Prostate gland (tissue), 2 donors: ENCODE measurements at regions not wholly inside any gene's neighbourhood (a gene's known extent, or its start where the extent isn't known, plus 50 kb on each side); places are given as distances from the start of the nearest gene placed in this dataset.

Experiments used
- DNase-seq: peaks from one replicate; pipeline ENCODE4 v3.0.0-alpha.2; 2019; ENCODE audit warnings: low spot score
- H3K27ac ChIP-seq, 2 donors: fragments of 200-600 bp; sonication (generic); 2 replicates each; pipeline ENCODE4 v1.5.1; 2017 to 2019
- H3K27me3 ChIP-seq: fragments of 200-600 bp; sonication (generic); replicated peaks from 2 replicates; pipeline ENCODE4 v1.5.1; 2019; ENCODE audit not compliant: insufficient read depth
- H3K36me3 ChIP-seq, 2 donors: fragments of 200-600 bp; sonication (generic); 1 replicate in 1 of 2; 2 replicates in 1 of 2; pipeline versions ENCODE4 v1.5.1 to v1.8.1; 2017 to 2019
- H3K4me1 ChIP-seq: fragments of 200-600 bp; sonication (generic); replicated peaks from 2 replicates; pipeline ENCODE4 v1.5.1; 2019
- H3K4me3 ChIP-seq, 2 donors: fragments of 200-600 bp; sonication (generic); 2 replicates each; pipeline ENCODE4 v1.5.1; 2017 to 2019
- H3K9me3 ChIP-seq: fragments of 200-600 bp; sonication (generic); 2 replicates; pipeline ENCODE4 v1.5.1; 2017
- CTCF ChIP-seq, 4 experiments: fragments of 200-600 bp in 2 of 4; fragments of 450-650 bp in 2 of 4; sonication (generic) in 2 of 4; IDR thresholded peaks; 1 replicate in 3 of 4; 2 replicates in 1 of 4; pipeline ENCODE4 v1.5.1; 2016 to 2019; ENCODE audit warnings: antibody characterized with exemption in 4 of 4, mild to moderate bottlenecking in 2 of 4, moderate library complexity in 2 of 4
- POLR2A ChIP-seq: fragments of 450-650 bp; IDR thresholded peaks from one replicate; pipeline ENCODE4 v1.6.1; 2016; ENCODE audit warnings: antibody characterized with exemption, mild to moderate bottlenecking
- POLR2AphosphoS5 ChIP-seq: sonication (generic); formaldehyde crosslinking; IDR thresholded peaks from one replicate; pipeline ENCODE4 v1.6.1; 2017; ENCODE audit warnings: antibody characterized with exemption
- WGBS: methylation state at CpG from one replicate; pipeline ENCODE4 v1.1.5; 2018; 5-methylcytosine and 5-hydroxymethylcytosine counted together
- intact Hi-C: fragments of 100-400 bp; cut with DNase I; formaldehyde crosslinking; loops from one replicate; pipeline ENCODE4 v1.14.2; 2022

DNA sequence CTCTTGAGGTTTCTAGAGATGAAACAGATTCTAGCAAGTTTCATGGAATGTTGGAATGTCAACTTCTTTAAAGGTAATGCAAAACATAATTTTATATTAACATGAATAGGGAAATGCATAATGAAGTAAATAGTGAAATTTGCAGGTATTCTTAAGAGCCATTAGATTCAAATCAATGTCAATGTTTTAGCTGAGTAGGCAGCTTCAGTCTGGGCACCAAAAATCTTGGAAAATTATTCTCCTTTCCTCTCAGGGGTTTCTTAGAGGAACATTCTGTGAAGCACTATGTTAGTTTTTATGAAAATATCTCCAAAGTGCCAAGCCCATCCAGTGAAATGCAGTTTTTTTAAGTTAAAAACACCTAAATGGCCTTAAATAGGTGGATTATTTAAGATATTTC lies 300.8 kb downstream of the PAX1 start:
- TF ChIP-seq POLR2A, result no peak
- no peak for TF ChIP-seq POLR2AphosphoS5
- TF ChIP-seq CTCF (IDR thresholded peaks at IDR 0.05), result no peak
- Histone ChIP-seq H3K4me1 (no peaks in the 10 kb centered on the region), H3K9me3 (no peaks in the 10 kb centered on the region), H3K36me3 (no peaks in the 10 kb centered on the region), H3K4me3 (no peak overlapping the region), H3K27me3 (peaks cover 2% of the 10 kb centered on the region), H3K27ac (no peak overlapping the region)
- DNase-seq, result no peak
- intact Hi-C loops, result no loop called here

DNA sequence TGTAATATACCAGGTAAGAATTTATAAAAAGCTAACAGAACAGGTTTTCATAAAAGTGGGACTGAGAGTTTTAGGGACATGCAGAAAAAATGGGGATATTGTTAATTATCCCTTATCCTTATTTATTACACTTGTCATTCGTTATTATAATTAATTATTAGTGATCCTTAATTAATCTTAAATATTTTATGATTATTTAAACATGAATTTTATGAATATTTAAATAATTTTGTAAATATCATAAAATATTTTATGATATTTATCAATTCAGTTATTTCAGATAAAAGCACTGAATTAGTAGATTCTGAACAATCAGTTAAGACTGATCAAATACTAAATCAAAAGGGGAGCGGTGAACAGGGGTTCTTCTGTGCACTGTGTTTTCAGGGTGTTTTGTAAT lies 300.1 kb downstream of the PAX1 start:
- DNase-seq, result no peak
- 86% methylated on average over 2 of the region's 2 CpGs for WGBS

GRCh38 chr20:22004946-22005345 lies 299.5 kb downstream of the PAX1 start:
- intact Hi-C loops, result no loop called here
- Histone ChIP-seq H3K27me3 (peaks cover 2% of the 10 kb centered on the region), H3K27ac (no peak overlapping the region), H3K36me3 (no peaks in the 10 kb centered on the region), H3K4me1 (no peaks in the 10 kb centered on the region), H3K9me3 (no peaks in the 10 kb centered on the region), H3K4me3 (no peak overlapping the region)
- 67% methylated on average over 2 of the region's 2 CpGs for WGBS
- TF ChIP-seq POLR2A (no peak), CTCF (IDR thresholded peaks at IDR 0.05) (no peak), POLR2AphosphoS5 (no peak)
- no peak for DNase-seq

More for the DNA sequence above, 300.1 kb downstream of the PAX1 start:
- no peak overlapping the region for H3K4me3 ChIP-seq
- no peaks in the 10 kb centered on the region for H3K36me3 ChIP-seq
- no peak for TF ChIP-seq CTCF (IDR thresholded peaks at IDR 0.05)
- no peak for TF ChIP-seq POLR2AphosphoS5
- TF ChIP-seq POLR2A, result no peak
- no peaks in the 10 kb centered on the region for H3K4me1 ChIP-seq
- no peak overlapping the region for H3K27ac ChIP-seq
- intact Hi-C loops, result no loop called here
- H3K27me3 ChIP-seq, result peaks cover 2% of the 10 kb centered on the region
- H3K9me3 ChIP-seq, result no peaks in the 10 kb centered on the region

- Histone ChIP-seq H3K4me3 (no peak overlapping the region), H3K36me3 (no peaks in the 10 kb centered on the region), H3K27ac (no peak overlapping the region), H3K27me3 (peaks cover 2% of the 10 kb centered on the region), H3K4me1 (no peaks in the 10 kb centered on the region), H3K9me3 (no peaks in the 10 kb centered on the region)
- no peak for DNase-seq
- TF ChIP-seq POLR2AphosphoS5, result no peak
- TF ChIP-seq POLR2A, result no peak
- TF ChIP-seq CTCF (IDR thresholded peaks at IDR 0.05), result no peak
- intact Hi-C loops, result no loop called here
These were observed 298.2 kb downstream of the PAX1 start for GRCh38 chr20:22003680-22004079.

DNA sequence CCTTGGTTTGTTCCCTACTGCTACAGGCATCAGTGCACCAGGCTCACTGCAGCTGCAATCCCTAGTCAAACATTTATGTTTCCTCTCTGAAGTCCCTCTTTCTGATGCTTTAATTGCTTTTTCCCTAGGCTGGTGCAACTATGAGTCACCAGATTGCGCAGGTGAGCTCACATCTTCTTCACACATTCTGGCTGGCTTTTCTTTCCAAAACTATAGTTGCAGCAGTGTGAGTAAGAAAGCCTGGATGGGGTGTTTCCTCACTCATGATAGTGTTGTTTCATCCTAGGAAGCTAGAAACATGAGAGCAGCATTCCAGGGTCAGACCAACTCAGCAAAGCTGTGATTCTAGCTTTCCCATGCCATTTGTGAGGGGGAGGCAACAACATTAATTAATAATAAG lies 296.4 kb downstream of the PAX1 start:
- Histone ChIP-seq H3K4me1 (no peaks in the 10 kb centered on the region), H3K27ac (no peak overlapping the region), H3K9me3 (no peaks in the 10 kb centered on the region), H3K36me3 (no peaks in the 10 kb centered on the region), H3K27me3 (peaks cover 2% of the 10 kb centered on the region), H3K4me3 (no peak overlapping the region)
- 50% methylated on average over 1 of the region's 1 CpG for WGBS
- intact Hi-C loops, result no loop called here
- no peak for TF ChIP-seq POLR2AphosphoS5
- TF ChIP-seq POLR2A, result no peak
- no peak for TF ChIP-seq CTCF (IDR thresholded peaks at IDR 0.05)
- DNase-seq, result no peak
